D721Med (cell line): ENCODE measurements at regions not wholly inside any gene's neighbourhood (a gene's known extent, or its start where the extent isn't known, plus 50 kb on each side); places are given as distances from the start of the nearest gene placed in this dataset.

Experiments used
- DNase-seq: peaks from one replicate; pipeline ENCODE4 v3.0.0; 2011; ENCODE audit warnings: low spot score; ENCODE audit not compliant: insufficient read length
- FAIRE-seq: peaks from 2 replicates; lab custom pipeline; 2011; peaks lifted over from hg19 to GRCh38; lab: Jason Lieb, UNC
- CTCF ChIP-seq: IDR thresholded peaks from 2 replicates; pipeline ENCODE4 v1.5.1; 2012; ENCODE audit warnings: mild to moderate bottlenecking, control low read depth; ENCODE audit not compliant: insufficient read depth; ENCODE audit errors: missing control alignments

GRCh38 chr11:116261606-116262005 lies 511.2 kb downstream of the BUD13 start:
- FAIRE-seq (peak; percentile 51), DNase-seq (no peak)
- no peak for TF ChIP-seq CTCF

DNA sequence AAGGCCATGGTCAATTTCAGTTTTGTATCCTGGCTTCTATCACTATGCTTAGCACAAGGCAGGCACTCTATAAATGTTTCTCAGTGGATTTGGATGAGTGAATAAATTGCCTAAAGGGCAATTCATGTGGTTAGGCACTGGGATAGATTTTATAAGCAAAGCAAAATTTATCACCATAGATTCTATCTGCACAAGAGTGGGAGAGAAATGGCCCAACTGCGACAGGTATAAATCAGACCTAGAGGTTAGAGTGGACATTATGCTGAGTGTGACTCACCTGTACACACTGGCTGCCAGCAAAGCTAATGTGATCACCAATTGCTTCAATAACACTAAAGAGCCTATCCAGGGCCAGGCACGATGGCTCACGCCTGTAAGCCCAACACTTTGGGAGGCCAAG lies 514.0 kb downstream of the BUD13 start:
- DNase-seq (no peak), FAIRE-seq (no peak)
- TF ChIP-seq CTCF, result no peak

DNA sequence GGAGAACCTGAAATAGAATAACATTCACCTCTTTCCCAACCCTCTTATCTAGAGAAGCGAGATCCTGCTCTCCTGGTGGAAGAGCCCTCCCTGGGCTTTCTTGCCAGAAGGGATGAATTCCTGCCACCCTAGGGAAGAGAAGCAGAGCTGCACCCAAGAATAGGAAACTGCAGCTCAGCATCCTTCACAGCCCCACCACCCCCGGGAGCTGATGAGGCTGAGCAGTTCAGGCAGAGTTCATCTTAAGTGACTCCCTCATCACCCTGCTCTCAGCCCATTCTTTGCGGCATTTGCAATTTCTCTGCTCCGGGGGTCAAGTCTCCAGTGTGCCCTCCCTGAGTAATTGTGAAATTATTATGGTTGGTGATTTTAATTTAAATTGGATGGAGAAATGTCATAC lies 514.9 kb downstream of the BUD13 start:
- no peak for TF ChIP-seq CTCF
- FAIRE-seq, result no peak

DNA sequence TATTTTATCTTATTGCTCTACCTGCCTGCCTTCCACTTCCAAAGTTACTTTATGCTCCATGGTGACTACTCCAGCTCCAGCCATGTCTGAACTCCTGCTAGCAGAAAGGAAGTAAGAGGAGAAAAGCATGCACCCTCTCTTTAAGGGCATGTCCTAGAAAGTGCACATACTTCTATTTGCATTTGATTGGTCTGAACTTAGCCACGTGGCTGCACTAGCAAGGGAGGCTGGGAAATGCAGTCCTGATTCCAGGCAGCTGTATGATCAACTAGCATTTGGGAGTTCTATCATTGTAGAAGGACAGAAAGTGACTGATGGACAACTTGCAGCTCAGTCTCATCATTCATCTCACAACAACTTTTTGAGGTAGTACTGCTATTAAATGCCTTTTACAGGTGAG lies 515.7 kb downstream of the BUD13 start:
- TF ChIP-seq CTCF, result no peak
- FAIRE-seq (peak; percentile 21), DNase-seq (no peak)

More for the DNA sequence above, 514.9 kb downstream of the BUD13 start:
- no peak for DNase-seq

- no peak for TF ChIP-seq CTCF
- DNase-seq, result no peak
- FAIRE-seq, result no peak
These were observed 516.6 kb downstream of the BUD13 start for GRCh38 chr11:116256215-116256614.

GRCh38 chr11:116255321-116255953 lies 517.4 kb downstream of the BUD13 start:
- FAIRE-seq, result no peak

More at GRCh38 chr11:116255321-116255953, 517.4 kb downstream of the BUD13 start:
- DNase-seq, result no peak
- TF ChIP-seq CTCF, result no peak
